ENCODE measurements at regions not wholly inside any gene's neighbourhood (a gene's known extent, or its start where the extent isn't known, plus 50 kb on each side); places are given as distances from the start of the nearest gene placed in this dataset.

DNA sequence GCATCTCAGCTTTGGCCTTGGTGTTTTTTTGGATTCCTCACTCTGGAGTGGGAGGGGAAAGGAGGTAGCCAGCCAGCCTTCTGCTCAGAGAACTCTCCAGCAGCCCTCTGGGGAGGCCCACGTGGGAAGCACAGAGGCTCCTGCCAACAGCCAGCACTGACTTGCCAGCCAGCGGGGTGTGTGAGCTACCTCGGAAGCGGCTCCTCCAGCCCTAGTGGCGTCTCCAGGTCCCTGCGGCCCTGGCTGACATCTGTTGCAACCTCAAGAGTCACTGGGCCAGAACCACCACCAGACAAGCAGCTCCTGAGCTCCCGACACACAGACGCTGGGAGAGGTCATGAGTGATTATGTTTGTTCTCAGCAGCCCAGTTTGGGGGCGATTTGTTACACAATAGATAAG, 180.2 kb upstream of the FZD8 start:
- FAIRE-seq = no peak
- 54% methylated on average over 9 of the region's 9 CpGs; no CpG with 5 or more reads in 1 of the 2 experiments for WGBS, 2 experiments (ENCODE audit: extremely low coverage in 1 of 2, insufficient coverage in 1 of 2, insufficient read length in 1 of 2, insufficient replicate concordance in 2 of 2, low coverage in 1 of 2, low lambda C conversion rate in 2 of 2, missing lambda C conversion rate in 1 of 2)
- TF ChIP-seq TBP (IDR thresholded peaks at IDR 0.05; ENCODE audit: low read depth, low read length) = no peak
- 0 out of 2 replicates have a peak, but pooled peaks have one; percentile 20 for TF ChIP-seq USF2 (IDR thresholded peaks at IDR 0.05; ENCODE audit: low read length)
- peak; percentile 45; the same call in 1 of the 2 replicates for TF ChIP-seq CEBPB (IDR thresholded peaks at IDR 0.05; ENCODE audit: low read depth, low read length)
- peak; percentile 57 to 74 (median 61) for TF ChIP-seq CTCF (IDR thresholded peaks at IDR 0.05; ENCODE audit: control extremely low read depth in 1 of 3, insufficient read depth in 1 of 3, low read depth in 1 of 3, low read length in 3 of 3)
- peak; percentile 44 to 68 for TF ChIP-seq RAD21 (IDR thresholded peaks at IDR 0.05 in 1 of 2, conservative IDR thresholded peaks at IDR 0.05 in 1 of 2; ENCODE audit: low read depth in 2 of 2, low read length in 2 of 2)
- TF ChIP-seq SP2 (IDR thresholded peaks at IDR 0.05; ENCODE audit: low read length) = no peak
- TF ChIP-seq MAX (IDR thresholded peaks at IDR 0.05) = peak; percentile 69
- TF ChIP-seq CREB1 (IDR thresholded peaks at IDR 0.05) = no peak
- TF ChIP-seq JUND (IDR thresholded peaks at IDR 0.05; ENCODE audit: low read length) = no peak
- no peak for TF ChIP-seq NANOG (IDR thresholded peaks at IDR 0.05; ENCODE audit: insufficient read depth, low read depth, low read length, poor library complexity, severe bottlenecking)

More for the DNA sequence above, 180.2 kb upstream of the FZD8 start:
- no peak overlapping the region for H3K14ac ChIP-seq (ENCODE audit: insufficient read length)
- H3K4me1 ChIP-seq (replicated peaks in 1 of 4; ENCODE audit: control insufficient read depth in 3 of 4, insufficient read depth in 4 of 4, low read length in 3 of 4) = no peaks in the 10 kb centered on the region
- no peaks in the 10 kb centered on the region for H3K9me3 ChIP-seq (ENCODE audit: insufficient read depth in 2 of 2, low read depth in 1 of 2, low read length in 1 of 2)
- no peak overlapping the region; the same call in 1 of the 2 replicates for H2BK12ac ChIP-seq (ENCODE audit: low read depth, low read length)
- H4K8ac ChIP-seq (ENCODE audit: extremely low read depth, insufficient read depth, low read length) = no peak overlapping the region
- no peak overlapping the region for H4K91ac ChIP-seq (replicated peaks; ENCODE audit: insufficient read length, low read length)
- no peaks in the 10 kb centered on the region for H3K79me2 ChIP-seq (ENCODE audit: control insufficient read depth in 1 of 2, insufficient read depth in 2 of 2, low read length in 2 of 2)
- H4K20me1 ChIP-seq (replicated peaks in 1 of 2; ENCODE audit: control insufficient read depth in 1 of 2, insufficient read depth in 2 of 2, low read length in 2 of 2) = no peaks in the 10 kb centered on the region
- H3K4me3 ChIP-seq (ENCODE audit: extremely low read depth in 1 of 4, insufficient read depth in 2 of 4, low read depth in 3 of 4, low read length in 4 of 4) = no peak overlapping the region
- H3K23ac ChIP-seq (ENCODE audit: insufficient read length) = no peak overlapping the region
- no peak overlapping the region for H2AK5ac ChIP-seq (ENCODE audit: low read depth, low read length)
- no peak overlapping the region for H2BK5ac ChIP-seq (ENCODE audit: low read depth, low read length)
- DNase-seq (ENCODE audit: low read depth in 1 of 2, low spot score in 2 of 2) = peak; percentile 31 to 74
- H2BK15ac ChIP-seq (ENCODE audit: low read length) = no peak overlapping the region
- no peaks in the 10 kb centered on the region for H3K79me1 ChIP-seq (ENCODE audit: low read depth, low read length)
- H2BK20ac ChIP-seq (ENCODE audit: low read length) = no peak overlapping the region; the same call in 1 of the 2 replicates
- H3K27ac ChIP-seq (ENCODE audit: low read depth, low read length) = no peak overlapping the region
- H2AFZ ChIP-seq (ENCODE audit: low read length) = 0 out of 2 replicates have a peak overlapping the region, but pooled peaks have one; percentile 4
- H2BK120ac ChIP-seq (replicated peaks; ENCODE audit: low read depth, low read length) = no peak overlapping the region
- no peak overlapping the region for H3K4me2 ChIP-seq (ENCODE audit: insufficient read depth in 1 of 2, low read depth in 2 of 2, low read length in 2 of 2)
- H3K56ac ChIP-seq (replicated peaks; ENCODE audit: insufficient read length, low read depth, low read length) = no peak overlapping the region
- peaks cover 3% of the 10 kb centered on the region; the same call in 1 of the 2 replicates for H3K23me2 ChIP-seq (ENCODE audit: low read depth, low read length)
- H3K18ac ChIP-seq (ENCODE audit: extremely low read depth, low read length) = no peak overlapping the region
- H4K5ac ChIP-seq (ENCODE audit: insufficient read length, low read depth, low read length) = no peak overlapping the region
- POLR2A ChIA-PET (ENCODE audit: partially characterized antibody) = no interaction called here
- H3K27me3 ChIP-seq (replicated peaks in 1 of 4; ENCODE audit: control insufficient read depth in 3 of 4, extremely low read depth in 1 of 4, insufficient read depth in 3 of 4, low read length in 3 of 4) = no peaks in the 10 kb centered on the region
- no peaks in the 10 kb centered on the region for H3K36me3 ChIP-seq (ENCODE audit: control insufficient read depth in 2 of 4, insufficient read depth in 4 of 4, low read length in 3 of 4)
- CTCF ChIA-PET (ENCODE audit: partially characterized antibody) = interaction anchor here (0.6 to 3.4 kb wide), 15 partner anchors 8 to 772 kb away, joined by 3 to 22 read pairs (median 5); no protein-coding TSS in a partner anchor
- no peak overlapping the region for H3K9ac ChIP-seq (replicated peaks in 1 of 4; ENCODE audit: extremely low read depth in 1 of 4, low read depth in 3 of 4, low read length in 3 of 4)
- no peak overlapping the region for H3K4ac ChIP-seq (replicated peaks; ENCODE audit: insufficient read length, low read depth, low read length)
